ENCODE measurements at regions not wholly inside any gene's neighbourhood (a gene's known extent, or its start where the extent isn't known, plus 50 kb on each side); places are given as distances from the start of the nearest gene placed in this dataset.

DNA sequence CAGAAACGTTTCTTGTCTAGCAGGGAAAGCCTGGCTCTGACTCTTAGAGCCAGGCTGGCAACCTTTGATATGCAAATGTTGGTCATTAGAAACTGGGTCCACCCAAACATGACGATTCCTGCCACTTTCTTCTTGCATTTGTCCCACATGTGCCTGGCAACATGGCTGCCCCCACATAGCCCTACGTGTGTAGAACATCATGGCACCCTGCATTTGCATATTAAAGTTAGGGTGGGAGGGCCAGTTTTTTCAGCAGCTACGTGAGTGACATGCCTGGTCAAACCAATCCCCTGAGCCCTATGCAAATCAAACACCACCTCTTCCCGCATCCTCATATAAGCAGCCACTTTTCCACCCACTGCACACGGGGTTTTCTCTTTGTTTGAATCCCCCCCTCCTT lies 95.0 kb downstream of the LIG4 start:
- TF ChIP-seq POLR2A (IDR thresholded peaks at IDR 0.05; ENCODE audit: extremely low read depth, insufficient read length) (no peak), MYC (IDR thresholded peaks at IDR 0.05; ENCODE audit: low read depth, low read length) (no peak)
- TF ChIP-seq, protein P1, sequence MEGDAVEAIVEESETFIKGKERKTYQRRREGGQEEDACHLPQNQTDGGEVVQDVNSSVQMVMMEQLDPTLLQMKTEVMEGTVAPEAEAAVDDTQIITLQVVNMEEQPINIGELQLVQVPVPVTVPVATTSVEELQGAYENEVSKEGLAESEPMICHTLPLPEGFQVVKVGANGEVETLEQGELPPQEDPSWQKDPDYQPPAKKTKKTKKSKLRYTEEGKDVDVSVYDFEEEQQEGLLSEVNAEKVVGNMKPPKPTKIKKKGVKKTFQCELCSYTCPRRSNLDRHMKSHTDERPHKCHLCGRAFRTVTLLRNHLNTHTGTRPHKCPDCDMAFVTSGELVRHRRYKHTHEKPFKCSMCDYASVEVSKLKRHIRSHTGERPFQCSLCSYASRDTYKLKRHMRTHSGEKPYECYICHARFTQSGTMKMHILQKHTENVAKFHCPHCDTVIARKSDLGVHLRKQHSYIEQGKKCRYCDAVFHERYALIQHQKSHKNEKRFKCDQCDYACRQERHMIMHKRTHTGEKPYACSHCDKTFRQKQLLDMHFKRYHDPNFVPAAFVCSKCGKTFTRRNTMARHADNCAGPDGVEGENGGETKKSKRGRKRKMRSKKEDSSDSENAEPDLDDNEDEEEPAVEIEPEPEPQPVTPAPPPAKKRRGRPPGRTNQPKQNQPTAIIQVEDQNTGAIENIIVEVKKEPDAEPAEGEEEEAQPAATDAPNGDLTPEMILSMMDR (IDR thresholded peaks at IDR 0.05; ENCODE audit: low read depth, low read length): no peak
- TF ChIP-seq, protein P2, sequence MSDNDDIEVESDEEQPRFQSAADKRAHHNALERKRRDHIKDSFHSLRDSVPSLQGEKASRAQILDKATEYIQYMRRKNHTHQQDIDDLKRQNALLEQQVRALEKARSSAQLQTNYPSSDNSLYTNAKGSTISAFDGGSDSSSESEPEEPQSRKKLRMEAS (IDR thresholded peaks at IDR 0.05; ENCODE audit: low read depth, low read length): no peak

All from NB4 (cell line).